IMR-90 (cell line): ENCODE measurements at regions not wholly inside any gene's neighbourhood (a gene's known extent, or its start where the extent isn't known, plus 50 kb on each side); places are given as distances from the start of the nearest gene placed in this dataset.

ENCODE experiments used
- ATAC-seq: fragments of 200-7000 bp; cut with Tn5 transposase; 2 replicates; pipeline ENCODE4 v1.9.1; 2020; ENCODE audit warnings: low read depth, mild to moderate bottlenecking, moderate library complexity
- BruUV-seq: library from RNA; stranded (reverse); fragments of 400-500 nt; replicated peaks from 2 replicates; lab custom pipeline; 2021; lab: Mats Ljungman, UMichigan
- CTCF ChIA-PET: fragments of 300-600 bp; formaldehyde crosslinking; extraction: SDS; loops from one replicate; lab custom pipeline; 2021; ENCODE audit warnings: antibody characterized with exemption; lab: Yijun Ruan, JAX
- POLR2A ChIA-PET: fragments of 300-600 bp; sonication (Branson Sonifier 250); formaldehyde crosslinking; loops from one replicate; lab custom pipeline; 2022; ENCODE audit warnings: antibody characterized with exemption; ENCODE audit not compliant: unreplicated experiment; lab: Charles Lee
- DNase-seq: peaks from one replicate; pipeline ENCODE4 v3.0.0; 2013
- H2AFZ ChIP-seq: replicated peaks from 2 replicates; pipeline ENCODE3; 2013; ENCODE audit warnings: low read length, mild to moderate bottlenecking; ENCODE audit not compliant: poor library complexity
- H2AK5ac ChIP-seq: 2 replicates; pipeline ENCODE4 v1.6.1; 2013; ENCODE audit warnings: low read depth, low read length, inconsistent platforms
- H2AK9ac ChIP-seq: replicated peaks from 2 replicates; pipeline ENCODE3; 2013; ENCODE audit warnings: mild to moderate bottlenecking, low read depth, low read length, moderate library complexity; ENCODE audit not compliant: poor library complexity
- H2BK120ac ChIP-seq: 2 replicates; pipeline ENCODE4 v1.6.1; 2013; ENCODE audit warnings: low read depth, low read length, inconsistent platforms
- H2BK15ac ChIP-seq: 3 replicates; pipeline ENCODE4 v1.6.1; 2013; ENCODE audit warnings: low read depth, low read length, inconsistent platforms
- H2BK20ac ChIP-seq: 2 replicates; pipeline ENCODE4 v1.6.1; 2013; ENCODE audit warnings: low read depth, mild to moderate bottlenecking, inconsistent platforms, low read length, moderate library complexity
- H2BK5ac ChIP-seq: 2 replicates; pipeline ENCODE4 v1.6.1; 2013; ENCODE audit warnings: mild to moderate bottlenecking, low read depth, low read length, inconsistent platforms; ENCODE audit not compliant: poor library complexity, severe bottlenecking
- H3K14ac ChIP-seq: replicated peaks from 2 replicates; pipeline ENCODE4 v1.6.1; 2013; ENCODE audit warnings: low read depth, low read length, inconsistent platforms
- H3K18ac ChIP-seq: 2 replicates; pipeline ENCODE4 v1.6.1; 2013; ENCODE audit warnings: low read depth, low read length, control low read depth
- H3K23ac ChIP-seq: 2 replicates; pipeline ENCODE4 v1.6.1; 2013; ENCODE audit warnings: low read depth, low read length, inconsistent platforms
- H3K27ac ChIP-seq: 2 replicates; pipeline ENCODE4 v1.5.1; 2013; ENCODE audit warnings: mild to moderate bottlenecking, control low read depth, low read length; ENCODE audit not compliant: insufficient read depth
- H3K27me3 ChIP-seq: 2 replicates; pipeline ENCODE4 v1.6.1; 2013; ENCODE audit warnings: low read length; ENCODE audit not compliant: control insufficient read depth, insufficient read depth
- H3K36me3 ChIP-seq: 2 replicates; pipeline ENCODE4 v1.6.1; 2013; ENCODE audit warnings: low read length, mixed read lengths; ENCODE audit not compliant: control insufficient read depth, insufficient read depth
- H3K4ac ChIP-seq: 2 replicates; pipeline ENCODE4 v1.6.1; 2013; ENCODE audit warnings: low read depth, low read length, inconsistent platforms
- H3K4me1 ChIP-seq: 2 replicates; pipeline ENCODE4 v1.6.1; 2013; ENCODE audit warnings: low read length, mixed read lengths; ENCODE audit not compliant: control insufficient read depth, insufficient read depth
- H3K4me2 ChIP-seq: 2 replicates; pipeline ENCODE4 v1.6.1; 2013; ENCODE audit warnings: low read depth, mild to moderate bottlenecking, control low read depth, low read length, moderate library complexity
- H3K4me3 ChIP-seq: 2 replicates; pipeline ENCODE4 v1.5.1; 2013; ENCODE audit warnings: low read depth, mild to moderate bottlenecking, control low read depth, low read length, moderate library complexity; ENCODE audit not compliant: insufficient read depth
- H3K56ac ChIP-seq: 2 replicates; pipeline ENCODE4 v1.6.1; 2013; ENCODE audit warnings: low read length, inconsistent platforms; ENCODE audit not compliant: insufficient read depth; ENCODE audit errors: extremely low read depth
- H3K79me1 ChIP-seq, 2 experiments: 2 replicates each; pipeline ENCODE4 v1.6.1; 2013; ENCODE audit warnings: low read length in 2 of 2, inconsistent platforms in 1 of 2, low read depth in 1 of 2
- H3K9ac ChIP-seq: 2 replicates; pipeline ENCODE4 v1.6.1; 2013; ENCODE audit warnings: low read depth, low read length, control low read depth
- H3K9me1 ChIP-seq: 2 replicates; pipeline ENCODE4 v1.6.1; 2013; ENCODE audit warnings: low read length, inconsistent platforms; ENCODE audit not compliant: insufficient read depth
- H3K9me3 ChIP-seq: 2 replicates; pipeline ENCODE4 v1.6.1; 2013; ENCODE audit warnings: low read length; ENCODE audit not compliant: control insufficient read depth, insufficient read depth
- H4K20me1 ChIP-seq: 2 replicates; pipeline ENCODE4 v1.6.1; 2013; ENCODE audit warnings: low read length, inconsistent platforms; ENCODE audit not compliant: insufficient read depth
- H4K5ac ChIP-seq: 2 replicates; pipeline ENCODE4 v1.6.1; 2013; ENCODE audit warnings: mild to moderate bottlenecking, low read depth, low read length, control low read depth
- H4K8ac ChIP-seq, 2 experiments: 2 replicates each; pipeline ENCODE4 v1.6.1; 2013; ENCODE audit warnings: low read depth in 2 of 2, low read length in 2 of 2, control low read depth in 1 of 2, inconsistent platforms in 1 of 2
- H4K91ac ChIP-seq: 2 replicates; pipeline ENCODE4 v1.6.1; 2013; ENCODE audit warnings: low read depth, low read length, inconsistent platforms; ENCODE audit not compliant: insufficient read depth
- BHLHE40 ChIP-seq: fragments of 150-350 bp; IDR thresholded peaks from 2 replicates; pipeline ENCODE4 v1.6.1; 2016; ENCODE audit warnings: mild to moderate bottlenecking, low read depth, low read length
- CHD1 ChIP-seq: IDR thresholded peaks from 2 replicates; pipeline ENCODE4 v1.6.1; 2012; ENCODE audit warnings: low read depth, low read length, improper control_type of control experiment
- FOS ChIP-seq: fragments of 150-350 bp; IDR thresholded peaks from 2 replicates; pipeline ENCODE4 v1.6.1; 2016; ENCODE audit warnings: low read depth, low read length
- MAFK ChIP-seq: IDR thresholded peaks from 2 replicates; pipeline ENCODE4 v1.6.1; 2012; ENCODE audit warnings: low read depth, low read length, improper control_type of control experiment
- MAZ ChIP-seq: IDR thresholded peaks from 2 replicates; pipeline ENCODE4 v1.6.1; 2012; ENCODE audit warnings: low read depth, mild to moderate bottlenecking, low read length, improper control_type of control experiment, moderate library complexity, borderline replicate concordance
- MXI1 ChIP-seq: IDR thresholded peaks from 2 replicates; pipeline ENCODE4 v1.6.1; 2012; ENCODE audit warnings: low read depth, mild to moderate bottlenecking, low read length, moderate library complexity, borderline replicate concordance
- POLR2A ChIP-seq: IDR thresholded peaks from 2 replicates; pipeline ENCODE4 v1.6.1; 2012; ENCODE audit warnings: mild to moderate bottlenecking, low read depth, low read length
- RAD21 ChIP-seq: IDR thresholded peaks from 2 replicates; pipeline ENCODE4 v1.6.1; 2012; ENCODE audit warnings: low read length, improper control_type of control experiment
- RCOR1 ChIP-seq: IDR thresholded peaks from 2 replicates; pipeline ENCODE4 v1.6.1; 2012; ENCODE audit warnings: mild to moderate bottlenecking, low read length, improper control_type of control experiment; ENCODE audit not compliant: insufficient replicate concordance
- RFX5 ChIP-seq: IDR thresholded peaks from 2 replicates; pipeline ENCODE4 v1.8.0; 2012; ENCODE audit warnings: low read depth, mild to moderate bottlenecking, low read length, moderate library complexity
- SMC3 ChIP-seq: fragments of 150-350 bp; IDR thresholded peaks from 2 replicates; pipeline ENCODE4 v1.6.1; 2016; ENCODE audit warnings: low read depth, mild to moderate bottlenecking, antibody characterized with exemption, low read length, moderate library complexity
- USF2 ChIP-seq: fragments of 150-350 bp; IDR thresholded peaks from 2 replicates; pipeline ENCODE4 v1.6.1; 2017; ENCODE audit warnings: mild to moderate bottlenecking, antibody characterized with exemption, low read length, low read depth
- WGBS, 2 experiments: methylation state at CpG; one replicate each; pipeline versions ENCODE4 v1.1.5 to v1.1.7; 2013; ENCODE audit warnings: missing lambda C conversion rate in 2 of 2; ENCODE audit not compliant: insufficient read length in 1 of 2; ENCODE audit errors: extremely low coverage in 2 of 2; 5-methylcytosine and 5-hydroxymethylcytosine counted together
- dilution Hi-C: fragments of 300-500 bp; cut with HindIII; formaldehyde crosslinking; loops from one replicate; pipeline ENCODE4 v1.14.3; 2018; ENCODE audit warnings: low sequenced_read_pairs; ENCODE audit not compliant: unreplicated experiment
- in situ Hi-C: fragments of 300-500 bp; cut with MboI; formaldehyde crosslinking; loops from 3 replicates; pipeline ENCODE4 v1.14.3; 2019; ENCODE audit warnings: low sequenced_read_pairs, inconsistent platforms, mixed read lengths
- intact Hi-C: fragments of 100-400 bp; cut with micrococcal nuclease; formaldehyde crosslinking; loops from 2 replicates; pipeline ENCODE4 v1.10.0; 2022

- Histone ChIP-seq H3K18ac (no peak overlapping the region), H2AK5ac (no peak overlapping the region), H4K20me1 (no peaks in the 10 kb centered on the region), H4K5ac (no peak overlapping the region), H3K4me1 (no peaks in the 10 kb centered on the region), H3K9me3 (no peaks in the 10 kb centered on the region), H4K91ac (no peak overlapping the region), H3K79me1 (no peaks in the 10 kb centered on the region), H3K27ac (no peak overlapping the region), H3K56ac (no peak overlapping the region), H2BK20ac (no peak overlapping the region), H3K4ac (no peak overlapping the region), H3K23ac (no peak overlapping the region), H3K9ac (no peak overlapping the region), H2AK9ac (no peak overlapping the region), H2BK15ac (no peak overlapping the region), H3K36me3 (no peaks in the 10 kb centered on the region), H2BK120ac (no peak overlapping the region), H3K14ac (no peak overlapping the region), H2AFZ (no peak overlapping the region), H2BK5ac (no peak overlapping the region), H3K27me3 (peaks cover 59% of the 10 kb centered on the region), H3K4me2 (no peak overlapping the region), H4K8ac (no peak overlapping the region), H3K4me3 (no peak overlapping the region), H3K9me1 (no peaks in the 10 kb centered on the region)
- WGBS, 2 experiments: no CpG with 5 or more reads among the region's 4 CpGs
- ATAC-seq (no peak), DNase-seq (no peak)
- in situ Hi-C loops: no loop called here
- ChIA-PET CTCF (no interaction called here), POLR2A (no interaction called here)
- BruUV-seq: no TSS peak
- TF ChIP-seq RAD21 (no peak), MAZ (no peak), RCOR1 (no peak), USF2 (no peak), MAFK (no peak), SMC3 (no peak), BHLHE40 (no peak), FOS (no peak), POLR2A (no peak), MXI1 (no peak), RFX5 (no peak), CHD1 (no peak)
- dilution Hi-C loops: no loop called here
- intact Hi-C loops: no loop called here
These were observed 126.4 kb upstream of the ZBED5 start for GRCh38 chr11:10984250-10984649.
